Astrocyte of the cerebellum (primary cell): ENCODE measurements at regions not wholly inside any gene's neighbourhood (a gene's known extent, or its start where the extent isn't known, plus 50 kb on each side); places are given as distances from the start of the nearest gene placed in this dataset.
A peak's percentile ranks its signal among the peaks of the same experiment; 100 is the strongest.

Experiments
- DNase-seq: peaks from one replicate; pipeline ENCODE4 v3.0.0-alpha.2; 2011; ENCODE audit warnings: low read depth
- H3K4me3 ChIP-seq: 2 replicates; pipeline ENCODE4 v1.5.1; 2011; ENCODE audit warnings: mild to moderate bottlenecking, low read depth, low read length, moderate library complexity
- in situ Hi-C: cut with HindIII; loops from 2 replicates; pipeline ENCODE4 v1.10.0; 2017; ENCODE audit warnings: low sequenced_read_pairs
- TF ChIP-seq, protein P1 (sequence below): IDR thresholded peaks from 2 replicates; pipeline ENCODE4 v1.5.1; 2012; ENCODE audit warnings: low read length, low read depth, moderate library complexity, mild to moderate bottlenecking; ENCODE audit errors: missing control alignments

DNA sequence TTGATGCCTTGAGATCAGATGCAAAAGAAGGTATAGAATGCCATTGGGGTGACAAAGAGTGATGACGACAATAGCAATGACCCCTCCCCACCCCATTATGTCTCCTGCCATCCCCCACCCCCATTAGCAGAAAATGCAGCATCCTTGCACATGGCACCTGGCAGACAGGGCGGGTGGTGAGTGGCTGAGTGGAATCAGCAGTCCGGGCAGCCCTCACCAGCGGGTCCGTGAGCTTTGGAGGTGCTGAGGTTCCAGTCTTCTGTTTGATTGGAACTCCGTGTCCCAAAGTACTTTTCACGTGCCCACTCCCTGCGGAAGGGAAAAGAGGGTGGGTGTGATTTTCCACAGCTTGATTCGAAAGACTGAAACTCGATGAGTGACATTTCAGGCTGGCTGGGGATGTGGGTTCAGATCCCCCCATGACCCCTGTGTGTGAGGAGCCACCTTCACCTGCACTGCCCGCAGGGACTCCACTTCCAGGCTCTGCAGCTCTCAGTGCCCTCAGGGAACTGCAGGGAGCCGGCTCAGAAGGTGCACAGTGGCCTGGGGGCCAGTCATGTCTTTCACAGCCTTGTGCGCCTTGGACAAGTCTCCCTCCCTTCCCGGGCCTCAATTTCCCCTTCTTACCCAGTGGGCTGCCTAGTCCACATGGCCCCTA lies 130.9 kb downstream of the GLI2 start:
- in situ Hi-C loops, result no loop called here
- TF ChIP-seq, protein P1, sequence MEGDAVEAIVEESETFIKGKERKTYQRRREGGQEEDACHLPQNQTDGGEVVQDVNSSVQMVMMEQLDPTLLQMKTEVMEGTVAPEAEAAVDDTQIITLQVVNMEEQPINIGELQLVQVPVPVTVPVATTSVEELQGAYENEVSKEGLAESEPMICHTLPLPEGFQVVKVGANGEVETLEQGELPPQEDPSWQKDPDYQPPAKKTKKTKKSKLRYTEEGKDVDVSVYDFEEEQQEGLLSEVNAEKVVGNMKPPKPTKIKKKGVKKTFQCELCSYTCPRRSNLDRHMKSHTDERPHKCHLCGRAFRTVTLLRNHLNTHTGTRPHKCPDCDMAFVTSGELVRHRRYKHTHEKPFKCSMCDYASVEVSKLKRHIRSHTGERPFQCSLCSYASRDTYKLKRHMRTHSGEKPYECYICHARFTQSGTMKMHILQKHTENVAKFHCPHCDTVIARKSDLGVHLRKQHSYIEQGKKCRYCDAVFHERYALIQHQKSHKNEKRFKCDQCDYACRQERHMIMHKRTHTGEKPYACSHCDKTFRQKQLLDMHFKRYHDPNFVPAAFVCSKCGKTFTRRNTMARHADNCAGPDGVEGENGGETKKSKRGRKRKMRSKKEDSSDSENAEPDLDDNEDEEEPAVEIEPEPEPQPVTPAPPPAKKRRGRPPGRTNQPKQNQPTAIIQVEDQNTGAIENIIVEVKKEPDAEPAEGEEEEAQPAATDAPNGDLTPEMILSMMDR, result no peak
- peak overlapping the region; percentile 33 for H3K4me3 ChIP-seq
- DNase-seq, result no peak

DNA sequence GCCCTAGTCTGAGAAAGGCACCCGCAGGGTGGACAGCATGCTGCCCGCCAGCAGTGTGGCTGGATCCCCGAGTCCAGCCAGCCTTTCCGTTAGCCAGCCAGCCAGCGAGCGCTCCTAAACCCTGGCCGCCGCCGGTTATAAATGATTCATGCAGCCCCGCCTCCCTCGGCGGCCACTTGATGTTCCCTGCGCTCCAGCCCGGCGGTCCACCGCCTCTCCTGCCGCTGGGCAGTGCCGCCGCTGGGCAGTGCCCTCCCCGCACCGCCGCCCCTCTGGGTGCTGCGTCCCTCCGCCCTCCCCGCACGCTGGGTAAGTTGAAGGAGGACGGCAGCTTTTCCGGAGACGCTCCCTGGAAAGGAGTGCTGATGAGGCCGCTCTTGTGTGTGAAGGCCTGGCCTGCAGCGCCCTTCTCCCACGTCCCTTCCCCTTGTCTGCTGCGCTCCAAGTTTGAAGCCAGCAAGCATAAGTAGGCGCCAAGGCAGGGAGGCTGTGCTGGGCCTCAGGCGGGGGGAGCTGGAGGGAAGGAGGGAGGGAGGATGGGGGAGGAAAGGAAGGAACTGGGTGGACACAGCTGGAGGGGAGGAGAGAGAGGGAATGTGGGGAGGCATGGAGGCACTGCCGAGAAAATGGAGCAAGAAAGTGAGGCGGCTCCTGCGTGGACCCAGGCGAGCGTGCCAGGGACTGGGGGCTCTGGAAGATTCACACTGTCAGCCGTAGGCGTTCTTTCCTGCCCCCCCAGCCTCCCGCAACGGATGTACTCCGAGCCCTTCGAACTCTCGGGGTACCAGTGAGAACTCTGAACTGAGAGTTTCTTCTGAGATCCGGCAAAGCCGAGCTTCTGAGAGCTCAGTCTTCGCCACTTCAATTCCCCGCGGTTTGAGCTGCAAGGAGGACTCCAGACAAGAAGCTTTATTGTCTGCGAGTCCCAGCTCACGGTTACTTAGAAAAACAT lies 131.9 kb downstream of the GLI2 start:
- in situ Hi-C loops, result no loop called here
- TF ChIP-seq, protein P1, result no peak
- peak overlapping the region; percentile 33 for H3K4me3 ChIP-seq
- DNase-seq, result no peak

DNA sequence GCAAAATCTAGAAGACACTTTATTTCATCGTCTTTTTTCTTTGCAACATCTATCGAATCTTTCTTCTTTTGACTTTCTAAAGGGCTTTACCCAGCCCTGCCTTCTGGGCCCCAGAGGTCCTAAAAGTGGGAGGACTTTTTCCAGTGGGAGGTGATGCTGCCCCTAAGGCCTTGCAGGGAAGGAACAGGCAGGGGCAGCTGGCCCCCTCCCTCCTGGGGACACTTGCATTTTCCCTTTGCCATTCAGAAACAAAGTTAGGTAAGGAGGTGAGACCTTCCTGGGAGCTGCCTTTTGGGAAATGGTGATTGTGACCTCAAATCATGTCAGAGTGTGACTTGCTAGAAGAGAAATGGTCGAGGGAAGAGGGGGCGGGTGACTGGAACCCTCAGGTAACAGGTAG lies 132.7 kb downstream of the GLI2 start:
- in situ Hi-C loops, result no loop called here

DNA sequence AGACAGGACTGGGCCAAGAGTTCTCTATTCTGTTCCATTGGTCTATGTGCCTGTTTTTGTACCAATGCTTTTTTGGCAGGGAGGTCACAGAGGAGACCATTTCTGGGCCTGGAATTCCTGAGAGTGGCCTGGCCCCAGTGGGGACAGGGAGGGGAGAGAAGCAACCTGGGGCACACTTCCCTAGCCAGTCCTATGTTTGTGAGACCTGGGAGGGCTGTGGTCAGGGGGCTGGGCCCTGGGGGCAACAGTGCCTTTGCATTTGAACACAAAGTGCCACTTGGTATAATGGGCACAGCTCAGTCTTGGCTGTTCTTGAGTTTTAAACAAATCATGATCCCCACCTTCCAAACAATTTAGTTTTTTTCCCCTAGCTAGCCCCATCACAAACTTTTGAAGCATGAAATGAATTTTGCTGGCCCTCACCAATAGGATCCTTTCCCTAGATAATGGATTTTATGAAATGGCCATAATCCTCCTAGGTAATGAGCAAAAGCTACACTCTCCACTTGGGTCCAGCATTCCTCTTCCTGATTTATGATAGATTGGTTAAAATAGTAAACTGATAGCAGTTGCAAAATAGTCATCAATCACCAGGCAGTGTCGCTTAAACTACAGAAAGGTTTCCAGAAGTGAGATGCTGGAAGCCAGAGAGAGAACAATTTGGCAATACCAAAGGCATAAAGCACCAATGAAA lies 133.5 kb downstream of the GLI2 start:
- TF ChIP-seq, protein P1, result no peak
- DNase-seq, result no peak
- no peak overlapping the region for H3K4me3 ChIP-seq
- in situ Hi-C loops, result no loop called here

More for the DNA sequence above, 132.7 kb downstream of the GLI2 start:
- DNase-seq, result no peak
- no peak overlapping the region for H3K4me3 ChIP-seq
- TF ChIP-seq, protein P1, result no peak

DNA sequence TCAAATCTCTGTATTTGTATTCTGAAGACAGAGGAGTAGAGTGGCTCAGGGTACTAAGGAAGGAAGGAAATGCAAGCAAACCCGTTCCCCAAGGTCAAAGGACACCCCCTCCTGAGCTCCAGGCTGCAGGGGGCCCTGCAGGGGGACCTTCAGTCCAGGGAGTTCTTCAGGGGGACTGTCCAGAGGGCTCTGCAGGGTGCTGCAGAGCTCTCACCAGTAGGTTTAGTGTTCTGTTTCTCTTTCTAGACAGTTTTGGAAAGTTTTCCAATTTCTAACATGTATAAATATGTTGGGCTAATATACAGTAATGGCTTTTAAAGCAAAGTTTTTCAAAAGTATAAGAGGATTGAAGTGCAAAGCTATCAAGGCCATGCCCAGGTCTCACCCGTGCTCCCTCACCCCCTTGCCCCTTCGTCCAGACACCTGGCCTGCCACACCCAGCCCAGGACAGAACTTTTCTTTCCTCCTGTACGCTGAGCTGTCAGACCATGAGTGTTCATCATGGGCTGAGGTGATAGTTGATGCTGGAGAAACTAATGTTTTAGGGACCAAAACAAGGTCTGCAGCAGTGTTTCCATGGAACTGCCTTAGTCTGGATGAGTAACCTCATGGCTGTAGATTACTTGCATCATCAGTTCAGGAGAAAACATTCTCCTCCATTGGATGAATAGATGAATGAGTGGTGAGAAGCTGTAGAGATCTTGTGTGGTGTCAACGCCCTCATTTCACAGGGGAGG lies 134.2 kb downstream of the GLI2 start:
- in situ Hi-C loops, result no loop called here
- DNase-seq, result no peak
- H3K4me3 ChIP-seq, result no peak overlapping the region
- TF ChIP-seq, protein P1, result no peak

DNA sequence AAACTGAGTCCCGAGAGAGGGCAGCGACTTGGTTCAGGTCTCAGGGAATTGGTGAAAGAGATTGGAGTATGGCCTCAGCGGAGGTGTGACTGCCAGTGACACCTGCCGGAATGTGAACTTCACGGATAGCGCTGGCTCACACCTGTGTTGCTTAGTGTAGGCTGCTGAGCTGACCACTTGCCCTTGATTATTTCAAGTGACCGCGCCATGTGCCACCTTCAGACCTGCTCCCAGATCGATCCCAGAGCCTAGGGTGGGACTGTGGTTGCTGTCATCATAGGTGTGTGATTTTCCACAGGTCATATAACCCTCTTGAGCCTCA lies 134.8 kb downstream of the GLI2 start:
- H3K4me3 ChIP-seq, result no peak overlapping the region
- TF ChIP-seq, protein P1, result no peak
- in situ Hi-C loops, result no loop called here
- DNase-seq, result no peak
